BE2C (cell line): ENCODE measurements at regions not wholly inside any gene's neighbourhood (a gene's known extent, or its start where the extent isn't known, plus 50 kb on each side); places are given as distances from the start of the nearest gene placed in this dataset.

Experiments used
- DNase-seq: peaks from one replicate; pipeline ENCODE4 v3.0.0-alpha.2; 2020
- H3K27me3 ChIP-seq: fragments of 250-450 bp; sonication (Bioruptor Pico); 2 replicates; pipeline ENCODE4 v1.5.1; 2020; ENCODE audit warnings: mild to moderate bottlenecking
- H3K36me3 ChIP-seq: fragments of 250-450 bp; sonication (Bioruptor Pico); 2 replicates; pipeline ENCODE4 v1.5.1; 2020; ENCODE audit warnings: mild to moderate bottlenecking
- H3K4me1 ChIP-seq: fragments of 250-450 bp; sonication (Bioruptor Pico); 2 replicates; pipeline ENCODE4 v1.5.1; 2020
- H3K4me3 ChIP-seq: 2 replicates; pipeline ENCODE4 v1.5.1; 2011; ENCODE audit warnings: low read depth, low read length
- H3K9me3 ChIP-seq: fragments of 250-450 bp; sonication (Bioruptor Pico); 2 replicates; pipeline ENCODE4 v1.5.1; 2020
- CTCF ChIP-seq: IDR thresholded peaks from 2 replicates; pipeline ENCODE4 v1.5.1; 2012; ENCODE audit warnings: mild to moderate bottlenecking, low read depth, low read length

GRCh38 chr11:112903340-112903739 is 57.9 kb upstream of the NCAM1 start:
- Histone ChIP-seq H3K27me3 (no peaks in the 10 kb centered on the region), H3K36me3 (no peaks in the 10 kb centered on the region), H3K4me3 (no peak overlapping the region), H3K9me3 (no peaks in the 10 kb centered on the region), H3K4me1 (peaks cover 19% of the 10 kb centered on the region)
- no peak for DNase-seq
- TF ChIP-seq CTCF = no peak

DNA sequence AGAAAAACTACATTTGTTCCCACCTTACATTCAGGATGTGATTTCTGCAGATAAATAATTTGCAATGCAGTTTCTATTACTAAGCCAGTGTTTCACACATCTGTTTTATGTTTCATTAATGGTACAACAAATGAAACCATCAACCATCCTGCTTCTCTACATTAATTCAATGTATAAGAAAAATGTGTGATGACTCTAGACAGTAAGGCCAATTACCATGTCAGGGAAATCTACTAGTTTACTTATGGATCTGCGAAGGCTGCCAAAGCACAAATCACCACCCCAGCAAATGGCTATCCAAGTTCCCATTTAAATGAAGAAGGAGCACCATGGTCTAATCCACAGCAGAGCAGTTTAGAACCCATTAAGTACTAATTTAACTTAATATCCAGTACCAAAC is 50.1 kb upstream of the NCAM1 start:
- Histone ChIP-seq H3K4me1 (no peaks in the 10 kb centered on the region), H3K36me3 (no peaks in the 10 kb centered on the region), H3K9me3 (no peaks in the 10 kb centered on the region), H3K27me3 (no peaks in the 10 kb centered on the region), H3K4me3 (no peak overlapping the region)
- no peak for TF ChIP-seq CTCF
- DNase-seq = no peak
